Nephron progenitor cell (in vitro differentiated cells): ENCODE measurements at regions not wholly inside any gene's neighbourhood (a gene's known extent, or its start where the extent isn't known, plus 50 kb on each side); places are given as distances from the start of the nearest gene placed in this dataset.

Source experiments
- DNase-seq: peaks from one replicate; pipeline ENCODE4 v3.0.0; 2021
- H3K27ac Mint-ChIP-seq: 2 replicates; pipeline ENCODE4 v1.8.0; 2021; ENCODE audit warnings: mild to moderate bottlenecking, moderate library complexity, mixed read lengths
- H3K27me3 Mint-ChIP-seq: 2 replicates; pipeline ENCODE4 v1.8.0; 2021; ENCODE audit warnings: mild to moderate bottlenecking, low read depth, mixed read lengths; ENCODE audit not compliant: poor library complexity
- H3K36me3 Mint-ChIP-seq: 2 replicates; pipeline ENCODE4 v1.8.0; 2021; ENCODE audit warnings: low read depth, mixed read lengths
- H3K4me1 Mint-ChIP-seq: 2 replicates; pipeline ENCODE4 v1.8.0; 2021; ENCODE audit warnings: mixed read lengths
- H3K4me3 Mint-ChIP-seq: 2 replicates; pipeline ENCODE4 v1.8.0; 2021; ENCODE audit warnings: mild to moderate bottlenecking, moderate library complexity, mixed read lengths
- H3K9me3 Mint-ChIP-seq: 2 replicates; pipeline ENCODE4 v1.8.0; 2021; ENCODE audit warnings: mild to moderate bottlenecking, moderate library complexity, mixed read lengths
- CTCF ChIP-seq: fragments of 200-600 bp; sonication (generic); IDR thresholded peaks from 2 replicates; pipeline ENCODE4 v1.5.0; 2021; ENCODE audit warnings: antibody characterized with exemption

- H3K27ac Mint-ChIP-seq: no peak overlapping the region
- peaks cover 22% of the 10 kb centered on the region for H3K27me3 Mint-ChIP-seq
- TF ChIP-seq CTCF: no peak
- H3K9me3 Mint-ChIP-seq: peaks cover 26% of the 10 kb centered on the region
- no peak for DNase-seq
- no peak overlapping the region for H3K4me3 Mint-ChIP-seq
- peaks cover 19% of the 10 kb centered on the region for H3K4me1 Mint-ChIP-seq
- no peaks in the 10 kb centered on the region for H3K36me3 Mint-ChIP-seq
Observed at GRCh38 chr2:128456281-128456680, 137.6 kb upstream of the HS6ST1 start.

- peak overlapping the region; percentile 14 for H3K27ac Mint-ChIP-seq
- H3K4me1 Mint-ChIP-seq: peaks cover 19% of the 10 kb centered on the region
- H3K27me3 Mint-ChIP-seq: peaks cover 18% of the 10 kb centered on the region
- DNase-seq: no peak
- H3K36me3 Mint-ChIP-seq: no peaks in the 10 kb centered on the region
- H3K9me3 Mint-ChIP-seq: peaks cover 29% of the 10 kb centered on the region
- TF ChIP-seq CTCF: no peak
- no peak overlapping the region for H3K4me3 Mint-ChIP-seq
Observed at GRCh38 chr2:128457006-128457604, 138.4 kb upstream of the HS6ST1 start.

DNA sequence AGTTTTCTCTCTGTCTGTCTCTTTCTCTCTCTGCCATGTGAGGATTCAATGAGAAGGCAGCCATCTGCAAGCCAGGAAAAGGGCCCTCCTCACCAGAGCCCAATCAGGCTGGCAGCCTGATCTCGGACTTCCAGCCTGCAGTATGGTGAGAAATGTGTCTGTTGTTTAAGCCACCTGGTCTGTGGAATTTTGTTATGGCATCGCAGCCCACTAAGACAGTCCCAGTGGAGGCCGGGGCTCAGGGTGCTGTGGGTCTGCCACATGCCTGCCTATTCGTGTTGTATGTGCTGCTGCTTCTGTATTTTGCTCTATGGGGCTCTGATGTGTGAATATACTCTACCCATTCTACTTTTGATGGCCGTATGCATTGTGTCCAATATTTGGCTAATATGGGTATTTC lies 139.0 kb upstream of the HS6ST1 start:
- no peak for DNase-seq
- H3K4me3 Mint-ChIP-seq: no peak overlapping the region
- H3K27ac Mint-ChIP-seq: no peak overlapping the region
- H3K27me3 Mint-ChIP-seq: peaks cover 16% of the 10 kb centered on the region
- no peaks in the 10 kb centered on the region for H3K36me3 Mint-ChIP-seq
- peaks cover 29% of the 10 kb centered on the region for H3K9me3 Mint-ChIP-seq
- no peak for TF ChIP-seq CTCF
- H3K4me1 Mint-ChIP-seq: peaks cover 19% of the 10 kb centered on the region

DNA sequence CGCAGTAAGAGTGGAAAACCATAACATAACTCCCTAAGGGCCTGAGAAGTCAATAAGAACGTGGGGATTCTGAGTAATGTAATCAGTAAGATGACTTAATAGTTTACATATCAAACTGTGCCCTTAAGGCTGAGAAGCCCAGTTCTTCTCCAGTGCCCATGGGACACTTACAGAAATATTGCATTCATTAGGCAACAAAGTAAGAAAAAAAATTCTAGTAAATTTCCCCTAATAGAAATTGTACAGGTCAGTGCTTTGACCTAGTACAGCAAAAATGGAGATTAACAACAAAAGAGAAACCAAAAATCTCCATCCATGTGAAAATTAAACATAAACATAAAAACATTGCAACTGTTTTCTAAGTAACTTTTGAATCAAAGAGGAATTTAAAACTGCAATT lies 139.8 kb upstream of the HS6ST1 start:
- H3K27me3 Mint-ChIP-seq: peaks cover 18% of the 10 kb centered on the region
- TF ChIP-seq CTCF: no peak
- H3K4me3 Mint-ChIP-seq: no peak overlapping the region
- peaks cover 29% of the 10 kb centered on the region for H3K9me3 Mint-ChIP-seq
- H3K4me1 Mint-ChIP-seq: peaks cover 19% of the 10 kb centered on the region
- no peaks in the 10 kb centered on the region for H3K36me3 Mint-ChIP-seq
- no peak for DNase-seq
- H3K27ac Mint-ChIP-seq: no peak overlapping the region

- Mint-ChIP-seq H3K4me3 (no peak overlapping the region), H3K4me1 (peaks cover under 1% of the 10 kb centered on the region), H3K27ac (no peak overlapping the region), H3K9me3 (peaks cover 35% of the 10 kb centered on the region), H3K27me3 (peaks cover 13% of the 10 kb centered on the region), H3K36me3 (peaks cover 5% of the 10 kb centered on the region)
- TF ChIP-seq CTCF: no peak
- no peak for DNase-seq
Observed at GRCh38 chr2:128464456-128464855, 145.8 kb upstream of the HS6ST1 start.
